A549 (cell line): ENCODE measurements at regions not wholly inside any gene's neighbourhood (a gene's known extent, or its start where the extent isn't known, plus 50 kb on each side); places are given as distances from the start of the nearest gene placed in this dataset.

Experiments
- ATAC-seq, 2 experiments: fragments of 200-7000 bp in 1 of 2; fragments of >200 bp in 1 of 2; cut with Nextera tagmentation in 1 of 2; cut with Tn5 transposase in 1 of 2; 3 replicates each; pipeline versions ENCODE4 v1.8.0 to v1.9.1; 2018 to 2020; ENCODE audit warnings: mild to moderate bottlenecking in 1 of 2, moderate library complexity in 1 of 2
- CTCF ChIA-PET: fragments of 300-600 bp; sonication (Branson Sonifier 250); formaldehyde crosslinking; extraction: SDS; loops from one replicate; lab custom pipeline; 2021; ENCODE audit warnings: antibody characterized with exemption, inconsistent platforms; lab: Yijun Ruan, JAX
- POLR2A ChIA-PET: fragments of 350-600 bp; formaldehyde crosslinking; extraction: SDS; loops from one replicate; lab custom pipeline; 2021; ENCODE audit warnings: antibody characterized with exemption, inconsistent platforms; lab: Yijun Ruan, JAX
- DNase-seq, 2 experiments: peaks; one replicate each; pipeline versions ENCODE4 v3.0.0 to v3.0.0-alpha.2; 2011 to 2016; ENCODE audit warnings: low read depth in 1 of 2, low spot score in 1 of 2
- FAIRE-seq: peaks from 2 replicates; lab custom pipeline; 2011; peaks lifted over from hg19 to GRCh38; lab: Jason Lieb, UNC
- H3K27ac ChIP-seq, 2 experiments: fragments of >200 bp; sonication (Bioruptor Twin); formaldehyde crosslinking; 3 replicates each; pipeline ENCODE4 v1.5.1; 2016 to 2017
- H3K4me1 ChIP-seq: fragments of >200 bp; sonication (Bioruptor Twin); formaldehyde crosslinking; 3 replicates; pipeline ENCODE4 v1.6.1; 2016
- H3K4me2 ChIP-seq: fragments of >200 bp; sonication (Bioruptor Twin); formaldehyde crosslinking; 3 replicates; pipeline ENCODE4 v1.6.1; 2016
- H3K4me3 ChIP-seq: fragments of >200 bp; sonication (Bioruptor Twin); formaldehyde crosslinking; 3 replicates; pipeline ENCODE4 v1.5.1; 2016
- H3K9me3 ChIP-seq: fragments of >200 bp; sonication (Bioruptor Twin); formaldehyde crosslinking; 3 replicates; pipeline ENCODE4 v1.6.1; 2016
- CBX8 ChIP-seq: fragments of 200-600 bp; sonication (generic); IDR thresholded peaks from 2 replicates; pipeline ENCODE4 v1.6.1; 2016
- CHD2 ChIP-seq: fragments of 150-350 bp; IDR thresholded peaks from 2 replicates; pipeline ENCODE4 v1.6.1; 2014; ENCODE audit warnings: low read length; ENCODE audit not compliant: partially characterized antibody
- EHF ChIP-seq: fragments of 250-450 bp; sonication (Bioruptor Pico); IDR thresholded peaks from 2 replicates; pipeline ENCODE4 v1.5.0; 2020; ENCODE audit warnings: mild to moderate bottlenecking
- FOXS1 ChIP-seq: fragments of 250-450 bp; sonication (Bioruptor Pico); IDR thresholded peaks from 2 replicates; pipeline ENCODE4 v1.5.0; 2020; ENCODE audit warnings: mild to moderate bottlenecking, moderate library complexity
- JUNB ChIP-seq: fragments of >200 bp; sonication (Bioruptor Twin); formaldehyde crosslinking; IDR thresholded peaks from 2 replicates; pipeline ENCODE4 v1.6.1; 2016
- KDM1A ChIP-seq: fragments of 200-600 bp; sonication (generic); IDR thresholded peaks from 2 replicates; pipeline ENCODE4 v1.6.1; 2016; ENCODE audit warnings: low read depth, mild to moderate bottlenecking
- KDM5A ChIP-seq: fragments of 200-600 bp; sonication (generic); IDR thresholded peaks from 2 replicates; pipeline ENCODE4 v1.6.1; 2016; ENCODE audit warnings: antibody characterized with exemption, mild to moderate bottlenecking
- MAFK ChIP-seq: fragments of 450-650 bp; IDR thresholded peaks from 2 replicates; pipeline ENCODE4 v1.6.1; 2014; ENCODE audit not compliant: partially characterized antibody
- MAZ ChIP-seq: fragments of 150-350 bp; IDR thresholded peaks from 2 replicates; pipeline ENCODE4 v1.6.1; 2014; ENCODE audit warnings: antibody characterized with exemption, low read depth, low read length, borderline replicate concordance
- PBX3 ChIP-seq: IDR thresholded peaks from 2 replicates; pipeline ENCODE4 v1.6.1; 2012
- PHF8 ChIP-seq: fragments of 200-600 bp; sonication (generic); IDR thresholded peaks from 2 replicates; pipeline ENCODE4 v1.6.1; 2016; ENCODE audit warnings: low read depth, mild to moderate bottlenecking, antibody characterized with exemption, moderate library complexity, borderline replicate concordance
- RARB ChIP-seq: fragments of 250-450 bp; sonication (Bioruptor Pico); IDR thresholded peaks from 2 replicates; pipeline ENCODE4 v1.8.0; 2021; ENCODE audit warnings: mild to moderate bottlenecking, moderate library complexity
- REST ChIP-seq: fragments of 200-600 bp; sonication (generic); IDR thresholded peaks from 2 replicates; pipeline ENCODE4 v1.6.1; 2016; ENCODE audit warnings: antibody characterized with exemption, mild to moderate bottlenecking, moderate library complexity
- ZC3H11A ChIP-seq: fragments of 450-650 bp; IDR thresholded peaks from 2 replicates; pipeline ENCODE4 v1.6.1; 2014; ENCODE audit warnings: antibody characterized with exemption, mild to moderate bottlenecking
- ZFP36 ChIP-seq: fragments of 450-650 bp; IDR thresholded peaks from 2 replicates; pipeline ENCODE4 v1.6.1; 2014; ENCODE audit warnings: borderline replicate concordance; ENCODE audit not compliant: partially characterized antibody
- ZNF302 ChIP-seq: fragments of 250-450 bp; sonication (Bioruptor Pico); IDR thresholded peaks from 2 replicates; pipeline ENCODE4 v1.9.0; 2021; ENCODE audit warnings: inconsistent platforms, mild to moderate bottlenecking, moderate library complexity
- WGBS: methylation state at CpG from one replicate; pipeline ENCODE4 v1.1.6; 2017; ENCODE audit errors: missing lambda C conversion rate; 5-methylcytosine and 5-hydroxymethylcytosine counted together

DNA sequence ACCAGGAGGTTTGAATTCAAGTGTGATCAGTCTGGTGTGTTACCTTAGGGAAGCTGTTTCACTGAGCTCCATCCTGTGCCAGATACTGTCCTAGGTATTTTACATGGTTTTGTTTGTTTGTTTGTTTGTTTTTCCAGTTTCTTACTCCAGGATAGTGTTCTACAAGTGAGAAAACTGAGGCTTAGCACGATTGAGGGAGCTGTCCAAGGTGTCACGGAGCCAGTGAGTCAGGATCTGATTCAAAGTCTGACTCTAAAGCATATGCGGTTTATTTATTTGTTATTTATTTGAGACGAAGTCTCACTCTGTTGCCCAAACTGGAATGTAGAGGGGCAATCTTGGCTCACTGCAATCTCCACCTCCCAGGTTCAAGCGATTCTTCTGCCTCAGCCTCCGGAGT is 79.7 kb upstream of the GNG2 start:
- Histone ChIP-seq H3K4me3 (no peak overlapping the region), H3K4me1 (no peaks in the 10 kb centered on the region), H3K27ac (no peak overlapping the region), H3K9me3 (no peaks in the 10 kb centered on the region), H3K4me2 (peak overlapping the region; percentile 74; the same call in 2 of the 3 replicates)
- ATAC-seq (no peak), FAIRE-seq (no peak), DNase-seq (no peak)
- POLR2A ChIA-PET = no interaction called here
- WGBS = 38% methylated on average over 6 of the region's 6 CpGs
- TF ChIP-seq REST = peak; percentile 62
- no peak for TF ChIP-seq FOXS1 (CRISPR knock-in tag)
- TF ChIP-seq, all 56 proteins: peak for 1
- CTCF ChIA-PET = interaction anchor here (0.6 to 8.4 kb wide), 50 partner anchors 11 to 826 kb away, joined by 3 to 512 read pairs (median 3); partner anchors contain the start of genes FRMD6 and TRIM9

- TF ChIP-seq RARB (CRISPR knock-in tag) = no peak
- no peak for TF ChIP-seq PHF8
- no peak for TF ChIP-seq ZC3H11A
- no peak for TF ChIP-seq KDM1A
- TF ChIP-seq CHD2 = no peak
- no peak for TF ChIP-seq PBX3
- no peak for TF ChIP-seq EHF (CRISPR knock-in tag)
- TF ChIP-seq JUNB = no peak
- TF ChIP-seq ZNF302 (CRISPR knock-in tag) = no peak
- TF ChIP-seq ZFP36 = no peak
- no peak for TF ChIP-seq REST
- TF ChIP-seq MAZ = no peak
- no peak for TF ChIP-seq KDM5A
- TF ChIP-seq, all 56 proteins: peak for 0
- no peak overlapping the region for H3K27ac ChIP-seq
- H3K4me2 ChIP-seq = no peak overlapping the region
- H3K9me3 ChIP-seq = peaks cover 5% of the 10 kb centered on the region; the same call in 1 of the 3 replicates
- FAIRE-seq (no peak), ATAC-seq (no peak), DNase-seq (no peak)
- ChIA-PET CTCF (interaction anchor here (1.1 to 8.4 kb wide), 16 partner anchors 14 to 668 kb away, joined by 3 to 512 read pairs (median 7); partner anchors contain the start of gene FRMD6), POLR2A (no interaction called here)
- H3K4me1 ChIP-seq = no peaks in the 10 kb centered on the region
- H3K4me3 ChIP-seq = no peak overlapping the region
- 38% methylated on average over 7 of the region's 7 CpGs for WGBS
Observed at GRCh38 chr14:51781381-51781780, 79.0 kb upstream of the GNG2 start.

DNA sequence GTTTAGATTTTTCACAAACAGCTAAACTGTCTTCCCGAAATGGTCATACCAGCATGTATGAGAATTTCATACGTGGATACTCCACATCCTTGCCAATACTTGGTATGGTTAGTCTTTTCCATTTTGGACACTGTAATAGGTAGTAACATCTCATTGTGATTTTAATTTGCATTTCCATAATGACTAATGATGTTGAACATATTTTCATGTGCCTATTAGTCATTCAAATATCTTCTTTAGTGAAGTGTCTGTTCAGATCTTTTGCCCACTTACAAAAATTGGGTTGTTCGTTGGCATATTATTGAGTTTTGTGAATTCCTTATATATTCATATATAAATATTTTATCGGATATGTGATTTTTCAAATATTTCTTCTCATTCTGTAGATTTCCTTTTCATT is 78.0 kb upstream of the GNG2 start:
- TF ChIP-seq MAFK (no peak), CBX8 (peak; percentile 87; the same call in 1 of the 2 replicates)
- DNase-seq = no peak
- Histone ChIP-seq H3K27ac (no peak overlapping the region), H3K9me3 (peaks cover 7% of the 10 kb centered on the region; the same call in 1 of the 3 replicates), H3K4me3 (no peak overlapping the region), H3K4me2 (no peak overlapping the region), H3K4me1 (no peaks in the 10 kb centered on the region)
- ChIA-PET CTCF (interaction anchor here (1.1 to 8.4 kb wide), 2 partner anchors 350 to 494 kb away, joined by 3 to 512 read pairs; no protein-coding TSS in a partner anchor), POLR2A (no interaction called here)
- no peak for FAIRE-seq
- ATAC-seq = no peak
- 39% methylated on average over 4 of the region's 4 CpGs for WGBS
